SK-N-SH (cell line): ENCODE measurements at regions not wholly inside any gene's neighbourhood (a gene's known extent, or its start where the extent isn't known, plus 50 kb on each side); places are given as distances from the start of the nearest gene placed in this dataset.

ENCODE experiments used
- CTCF ChIA-PET: fragments of 300-600, 350-600 bp; formaldehyde crosslinking; extraction: SDS; loops from one replicate; lab custom pipeline; 2021; lab: Yijun Ruan, JAX
- POLR2A ChIA-PET: fragments of 350-600 bp; sonication (Branson Sonifier 250); formaldehyde crosslinking; extraction: SDS; loops from one replicate; lab custom pipeline; 2020; ENCODE audit warnings: antibody characterized with exemption, inconsistent platforms; lab: Yijun Ruan, JAX
- DNase-seq: peaks from one replicate; pipeline ENCODE4 v3.0.0; 2012
- H2AFZ ChIP-seq: fragments of 200-600 bp; sonication (generic); 2 replicates; pipeline ENCODE4 v1.8.1; 2016; ENCODE audit warnings: antibody characterized with exemption, mild to moderate bottlenecking, low read depth
- H3F3A ChIP-seq: fragments of 200-600 bp; sonication (generic); replicated peaks from 2 replicates; pipeline ENCODE3; 2016; ENCODE audit warnings: antibody characterized with exemption, mild to moderate bottlenecking; ENCODE audit not compliant: insufficient read depth
- H3K27ac ChIP-seq, 2 experiments: fragments of 200-500 bp in 1 of 2; fragments of 200-600 bp in 1 of 2; sonication (Bioruptor generic) in 1 of 2; sonication (generic), shearing (Covaris generic) in 1 of 2; 2 replicates each; pipeline versions ENCODE4 v1.5.1 to v1.6.1; 2014 to 2016; ENCODE audit warnings: low read depth in 2 of 2, inconsistent platforms in 1 of 2, low read length in 1 of 2, mild to moderate bottlenecking in 1 of 2, mixed read lengths in 1 of 2
- H3K27me3 ChIP-seq: fragments of 200-600 bp; sonication (generic), shearing (Covaris generic); 2 replicates; pipeline ENCODE4 v1.6.1; 2016; ENCODE audit warnings: mixed run types; ENCODE audit not compliant: insufficient read depth
- H3K36me3 ChIP-seq, 2 experiments: fragments of 200-500 bp in 1 of 2; fragments of 200-600 bp in 1 of 2; sonication (Bioruptor generic) in 1 of 2; sonication (generic) in 1 of 2; replicated peaks in 1 of 2; 2 replicates each; pipeline versions ENCODE3 to v1.5.1; 2014 to 2016; ENCODE audit warnings: low read length in 1 of 2, mild to moderate bottlenecking in 1 of 2; ENCODE audit not compliant: insufficient read depth in 2 of 2, control insufficient read depth in 1 of 2
- H3K4me1 ChIP-seq, 2 experiments: fragments of 200-500 bp in 1 of 2; fragments of 200-600 bp in 1 of 2; sonication (Bioruptor generic) in 1 of 2; sonication (generic), shearing (Covaris generic) in 1 of 2; 2 replicates each; pipeline versions ENCODE4 v1.5.1 to v1.6.1; 2014 to 2016; ENCODE audit warnings: low read depth in 1 of 2, low read length in 1 of 2, mixed run types in 1 of 2; ENCODE audit not compliant: insufficient read depth in 2 of 2, control insufficient read depth in 1 of 2
- H3K4me2 ChIP-seq: fragments of 200-600 bp; sonication (generic), shearing (Covaris generic); 2 replicates; pipeline ENCODE4 v1.6.1; 2017; ENCODE audit warnings: mixed run types
- H3K4me3 ChIP-seq, 2 experiments: fragments of 200-500 bp in 1 of 2; fragments of 200-600 bp in 1 of 2; sonication (Bioruptor generic) in 1 of 2; sonication (generic), shearing (Covaris generic) in 1 of 2; 2 replicates each; pipeline versions ENCODE4 v1.5.1 to v1.8.1; 2014 to 2016; ENCODE audit warnings: low read depth in 2 of 2, inconsistent platforms in 1 of 2, low read length in 1 of 2, mild to moderate bottlenecking in 1 of 2, mixed read lengths in 1 of 2, moderate library complexity in 1 of 2
- H3K79me2 ChIP-seq: fragments of 200-600 bp; sonication (generic); 2 replicates; pipeline ENCODE4 v1.8.1; 2017; ENCODE audit warnings: mild to moderate bottlenecking; ENCODE audit not compliant: insufficient read depth
- H3K9ac ChIP-seq: fragments of 200-600 bp; sonication (generic); 2 replicates; pipeline ENCODE4 v1.6.1; 2017; ENCODE audit warnings: mixed run types
- H3K9me2 ChIP-seq: fragments of 200-600 bp; sonication (generic); 2 replicates; pipeline ENCODE4 v1.6.1; 2017; ENCODE audit warnings: mixed run types
- H3K9me3 ChIP-seq: fragments of 200-600 bp; sonication (generic); 2 replicates; pipeline ENCODE4 v1.6.1; 2017; ENCODE audit warnings: mixed run types, mild to moderate bottlenecking, moderate library complexity
- H4K20me1 ChIP-seq: fragments of 200-600 bp; sonication (generic); 2 replicates; pipeline ENCODE4 v1.6.1; 2017; ENCODE audit warnings: mild to moderate bottlenecking, mixed run types; ENCODE audit not compliant: insufficient read depth
- FOSL2 ChIP-seq: IDR thresholded peaks from 2 replicates; pipeline ENCODE4 v1.4.0; 2012; ENCODE audit warnings: low read depth, mild to moderate bottlenecking, moderate library complexity, borderline replicate concordance
- FOXJ3 ChIP-seq: sonication (generic); formaldehyde crosslinking; IDR thresholded peaks from 2 replicates; pipeline ENCODE4 v1.5.1; 2020; ENCODE audit warnings: mild to moderate bottlenecking, missing genetic modification reagents
- GATA2 ChIP-seq: sonication (generic); formaldehyde crosslinking; IDR thresholded peaks from 2 replicates; pipeline ENCODE4 v1.5.0; 2020; ENCODE audit warnings: mild to moderate bottlenecking, missing genetic modification reagents
- MXI1 ChIP-seq: IDR thresholded peaks from 2 replicates; pipeline ENCODE4 v1.6.1; 2012; ENCODE audit warnings: mild to moderate bottlenecking, low read depth, low read length, improper control_type of control experiment
- NFIC ChIP-seq: IDR thresholded peaks from 2 replicates; pipeline ENCODE4 v1.4.0; 2012; ENCODE audit warnings: borderline replicate concordance
- POLR2AphosphoS5 ChIP-seq: IDR thresholded peaks from 2 replicates; pipeline ENCODE4 v1.6.1; 2012; ENCODE audit warnings: low read depth, low read length
- SIN3A ChIP-seq: IDR thresholded peaks from 2 replicates; pipeline ENCODE4 v1.6.1; 2012; ENCODE audit warnings: low read depth, mild to moderate bottlenecking, low read length, moderate library complexity, borderline replicate concordance
- TAF1 ChIP-seq: IDR thresholded peaks from 2 replicates; pipeline ENCODE4 v1.6.1; 2012; ENCODE audit warnings: low read depth, mild to moderate bottlenecking, low read length, moderate library complexity, borderline replicate concordance
- TCF12 ChIP-seq: IDR thresholded peaks from 2 replicates; pipeline ENCODE4 v1.4.0; 2012
- TEAD4 ChIP-seq: IDR thresholded peaks from 2 replicates; pipeline ENCODE4 v1.4.0; 2012; ENCODE audit warnings: mild to moderate bottlenecking, borderline replicate concordance; ENCODE audit not compliant: insufficient read depth
- USF2 ChIP-seq: fragments of 150-350 bp; IDR thresholded peaks from 2 replicates; pipeline ENCODE4 v1.6.1; 2017; ENCODE audit warnings: antibody characterized with exemption, low read length, low read depth, borderline replicate concordance
- WGBS: methylation state at CpG from one replicate; pipeline ENCODE4 v1.1.6; 2017; ENCODE audit warnings: low lambda C conversion rate; 5-methylcytosine and 5-hydroxymethylcytosine counted together

GRCh38 chr9:78399153-78399552 is 102.2 kb downstream of the PSAT1 start:
- Histone ChIP-seq H3K79me2 (no peaks in the 10 kb centered on the region), H3K9ac (no peak overlapping the region), H3K9me2 (no peaks in the 10 kb centered on the region), H3K4me3 (no peak overlapping the region), H3K4me1 (peaks cover 0 to 15% of the 10 kb centered on the region in 2 experiments; a peak in 2 of 4 replicates), H3K27ac (no peak overlapping the region), H3K4me2 (no peak overlapping the region), H4K20me1 (no peaks in the 10 kb centered on the region), H2AFZ (no peak overlapping the region), H3K9me3 (no peaks in the 10 kb centered on the region), H3K27me3 (no peaks in the 10 kb centered on the region; the same call in 1 of the 2 replicates), H3F3A (no peaks in the 10 kb centered on the region), H3K36me3 (no peaks in the 10 kb centered on the region)
- no peak for TF ChIP-seq MXI1
- no peak for TF ChIP-seq TEAD4
- no peak for TF ChIP-seq TCF12
- CTCF ChIA-PET, result interaction anchor here (1.1 kb wide), 2 partner anchors 12 to 40 kb away, joined by 3 read pairs; no protein-coding TSS in a partner anchor
- POLR2A ChIA-PET, result no interaction called here
- no peak for DNase-seq

- Histone ChIP-seq H3K9me3 (no peaks in the 10 kb centered on the region), H3K4me2 (no peak overlapping the region), H3K9me2 (no peaks in the 10 kb centered on the region), H3K79me2 (no peaks in the 10 kb centered on the region), H3K36me3 (no peaks in the 10 kb centered on the region), H3K27ac (no peak overlapping the region), H4K20me1 (no peaks in the 10 kb centered on the region), H3K9ac (no peak overlapping the region), H3K27me3 (no peaks in the 10 kb centered on the region; the same call in 1 of the 2 replicates), H3F3A (no peaks in the 10 kb centered on the region), H2AFZ (no peak overlapping the region), H3K4me1 (peaks cover 0 to 15% of the 10 kb centered on the region in 2 experiments; a peak in 2 of 4 replicates), H3K4me3 (no peak overlapping the region)
- ChIA-PET CTCF (no interaction called here), POLR2A (no interaction called here)
- no peak for DNase-seq
- TF ChIP-seq POLR2AphosphoS5 (no peak), TAF1 (no peak)
Observed at GRCh38 chr9:78400496-78400895, 103.6 kb downstream of the PSAT1 start.

- Histone ChIP-seq H3K79me2 (no peaks in the 10 kb centered on the region), H3K36me3 (no peaks in the 10 kb centered on the region), H3K9me3 (no peaks in the 10 kb centered on the region), H3K27me3 (no peaks in the 10 kb centered on the region; the same call in 1 of the 2 replicates), H3F3A (no peaks in the 10 kb centered on the region), H3K27ac (no peak overlapping the region), H3K4me3 (no peak overlapping the region), H3K4me2 (no peak overlapping the region), H2AFZ (no peak overlapping the region), H4K20me1 (no peaks in the 10 kb centered on the region), H3K9ac (no peak overlapping the region), H3K4me1 (no peaks in the 10 kb centered on the region), H3K9me2 (no peaks in the 10 kb centered on the region)
- ChIA-PET POLR2A (no interaction called here), CTCF (no interaction called here)
- 56% methylated on average over 3 of the region's 3 CpGs for WGBS
- TF ChIP-seq SIN3A (no peak), FOSL2 (no peak), FOXJ3 (CRISPR knock-in tag) (no peak), NFIC (no peak), USF2 (no peak), GATA2 (CRISPR knock-in tag) (no peak), TAF1 (no peak)
- DNase-seq, result no peak
Observed at GRCh38 chr9:78405461-78405860, 108.5 kb downstream of the PSAT1 start.
